HG02623 (cell line): ENCODE measurements at regions not wholly inside any gene's neighbourhood (a gene's known extent, or its start where the extent isn't known, plus 50 kb on each side); places are given as distances from the start of the nearest gene placed in this dataset.

Experiments used
- ATAC-seq: cut with Tn5 transposase; IDR thresholded peaks from one replicate; pipeline ENCODE4 v1.9.1; 2021; ENCODE audit warnings: moderate library complexity; ENCODE audit not compliant: unreplicated experiment

- ATAC-seq: no peak
These were observed 515.5 kb upstream of the NOX3 start for GRCh38 chr6:155970876-155971708.

GRCh38 chr6:155970472-155970871, 514.8 kb upstream of the NOX3 start:
- ATAC-seq: no peak

- ATAC-seq: no peak
These were observed 513.3 kb upstream of the NOX3 start for GRCh38 chr6:155968921-155969320.

GRCh38 chr6:155967322-155967721, 511.7 kb upstream of the NOX3 start:
- no peak for ATAC-seq

- ATAC-seq: no peak
These were observed 508.9 kb upstream of the NOX3 start for GRCh38 chr6:155964544-155964943.

GRCh38 chr6:155962276-155962675, 506.6 kb upstream of the NOX3 start:
- ATAC-seq: no peak

- ATAC-seq: no peak
These were observed 504.4 kb upstream of the NOX3 start for GRCh38 chr6:155959898-155960495.

GRCh38 chr6:155958550-155958949, 502.9 kb upstream of the NOX3 start:
- no peak for ATAC-seq

- no peak for ATAC-seq
These were observed 499.4 kb upstream of the NOX3 start for GRCh38 chr6:155955038-155955437.

- ATAC-seq: no peak
These were observed 498.5 kb upstream of the NOX3 start for GRCh38 chr6:155954149-155954548.

GRCh38 chr6:155949256-155949655, 493.6 kb upstream of the NOX3 start:
- no peak for ATAC-seq

- no peak for ATAC-seq
These were observed 491.2 kb upstream of the NOX3 start for GRCh38 chr6:155946860-155947259.

- no peak for ATAC-seq
These were observed 488.0 kb upstream of the NOX3 start for GRCh38 chr6:155943635-155944034.

GRCh38 chr6:155939253-155939652, 483.6 kb upstream of the NOX3 start:
- ATAC-seq: no peak

GRCh38 chr6:155936551-155936950, 480.9 kb upstream of the NOX3 start:
- no peak for ATAC-seq

GRCh38 chr6:155936127-155936526, 480.5 kb upstream of the NOX3 start:
- no peak for ATAC-seq

GRCh38 chr6:155916846-155917624, 461.4 kb upstream of the NOX3 start:
- ATAC-seq: no peak

- no peak for ATAC-seq
These were observed 460.0 kb upstream of the NOX3 start for GRCh38 chr6:155915651-155916050.

GRCh38 chr6:155913816-155914215, 458.2 kb upstream of the NOX3 start:
- no peak for ATAC-seq

GRCh38 chr6:155909710-155910109, 454.1 kb upstream of the NOX3 start:
- ATAC-seq: no peak

GRCh38 chr6:155895641-155896040, 440.0 kb upstream of the NOX3 start:
- no peak for ATAC-seq

GRCh38 chr6:155894758-155895157, 439.1 kb upstream of the NOX3 start:
- ATAC-seq: no peak
